ENCODE measurements at regions not wholly inside any gene's neighbourhood (a gene's known extent, or its start where the extent isn't known, plus 50 kb on each side); places are given as distances from the start of the nearest gene placed in this dataset.

GRCh38 chr22:26816726-26817125 is 159.3 kb downstream of the MIAT start:
- no peak for TF ChIP-seq SP1 (IDR thresholded peaks at IDR 0.05; ENCODE audit: low read depth, low read length)
- no peak for TF ChIP-seq EZH2 (IDR thresholded peaks at IDR 0.05; ENCODE audit: low read depth, low read length, severe bottlenecking)
- TF ChIP-seq MAFK (IDR thresholded peaks at IDR 0.05; ENCODE audit: low read depth, low read length) = no peak
- no peak for TF ChIP-seq GABPA (IDR thresholded peaks at IDR 0.05; ENCODE audit: borderline replicate concordance, insufficient read depth, low read length)
- TF ChIP-seq CHD2 (IDR thresholded peaks at IDR 0.05; ENCODE audit: low read length) = no peak
- TF ChIP-seq TEAD4 (IDR thresholded peaks at IDR 0.05; ENCODE audit: low read depth, low read length) = no peak
- TF ChIP-seq ZNF274 (IDR thresholded peaks at IDR 0.05; ENCODE audit: borderline replicate concordance, extremely low read depth, low read length) = no peak
- TF ChIP-seq KDM1A (IDR thresholded peaks at IDR 0.05; ENCODE audit: borderline replicate concordance, low read length) = no peak
- H3K4me1 ChIP-seq (replicated peaks in 1 of 4; ENCODE audit: control insufficient read depth in 3 of 4, insufficient read depth in 4 of 4, low read length in 3 of 4) = no peaks in the 10 kb centered on the region
- H3K4me3 ChIP-seq (ENCODE audit: extremely low read depth in 1 of 4, insufficient read depth in 2 of 4, low read depth in 3 of 4, low read length in 4 of 4) = no peak overlapping the region
- H2AFZ ChIP-seq (ENCODE audit: low read length) = no peak overlapping the region
- no peak overlapping the region for H4K91ac ChIP-seq (replicated peaks; ENCODE audit: insufficient read length, low read length)
- no peak overlapping the region for H2BK15ac ChIP-seq (ENCODE audit: low read length)
- H2BK12ac ChIP-seq (ENCODE audit: low read depth, low read length) = no peak overlapping the region
- no peak overlapping the region for H3K18ac ChIP-seq (ENCODE audit: extremely low read depth, low read length)
- H3K27ac ChIP-seq (ENCODE audit: low read depth, low read length) = no peak overlapping the region
- no peak overlapping the region for H3K4ac ChIP-seq (replicated peaks; ENCODE audit: insufficient read length, low read depth, low read length)
- H3K27me3 ChIP-seq (replicated peaks in 1 of 4; ENCODE audit: control insufficient read depth in 3 of 4, extremely low read depth in 1 of 4, insufficient read depth in 3 of 4, low read length in 3 of 4) = 0 out of 7 replicates have a peak, but pooled peaks cover 0 to 2% (median 0%) of the 10 kb centered on the region in 4 experiments
- CTCF ChIA-PET (ENCODE audit: partially characterized antibody) = interaction anchor here (0.6 to 0.9 kb wide), 2 partner anchors 10 to 407 kb away, joined by 3 to 5 read pairs; no protein-coding TSS in a partner anchor
- peaks cover 17% of the 10 kb centered on the region in 2 experiments; a peak in 3 of 4 replicates for H3K9me3 ChIP-seq (ENCODE audit: insufficient read depth in 2 of 2, low read depth in 1 of 2, low read length in 1 of 2)
- H3K23me2 ChIP-seq (ENCODE audit: low read depth, low read length) = no peaks in the 10 kb centered on the region
- no peak overlapping the region for H3K23ac ChIP-seq (ENCODE audit: insufficient read length)
- H4K8ac ChIP-seq (ENCODE audit: extremely low read depth, insufficient read depth, low read length) = no peak overlapping the region
- H2AK5ac ChIP-seq (ENCODE audit: low read depth, low read length) = no peak overlapping the region
- H4K20me1 ChIP-seq (replicated peaks in 1 of 2; ENCODE audit: control insufficient read depth in 1 of 2, insufficient read depth in 2 of 2, low read length in 2 of 2) = no peaks in the 10 kb centered on the region
- no peak overlapping the region for H3K4me2 ChIP-seq (ENCODE audit: insufficient read depth in 1 of 2, low read depth in 2 of 2, low read length in 2 of 2)
- POLR2A ChIA-PET (ENCODE audit: partially characterized antibody) = no interaction called here
- H3K9ac ChIP-seq (replicated peaks in 1 of 4; ENCODE audit: extremely low read depth in 1 of 4, low read depth in 3 of 4, low read length in 3 of 4) = no peak overlapping the region
- no peak overlapping the region for H4K5ac ChIP-seq (ENCODE audit: insufficient read length, low read depth, low read length)
- no peak overlapping the region for H2BK20ac ChIP-seq (ENCODE audit: low read length)
- H2BK120ac ChIP-seq (replicated peaks; ENCODE audit: low read depth, low read length) = no peak overlapping the region
- no peak overlapping the region for H3K56ac ChIP-seq (replicated peaks; ENCODE audit: insufficient read length, low read depth, low read length)
- 91% methylated on average over 4 of the region's 4 CpGs; no CpG with 5 or more reads in 1 of the 2 experiments for WGBS, 2 experiments (ENCODE audit: extremely low coverage in 1 of 2, insufficient coverage in 1 of 2, insufficient read length in 1 of 2, insufficient replicate concordance in 2 of 2, low coverage in 1 of 2, low lambda C conversion rate in 2 of 2, missing lambda C conversion rate in 1 of 2)
- no peaks in the 10 kb centered on the region for H3K79me2 ChIP-seq (ENCODE audit: control insufficient read depth in 1 of 2, insufficient read depth in 2 of 2, low read length in 2 of 2)
- FAIRE-seq (no peak), DNase-seq (ENCODE audit: low read depth in 1 of 2, low spot score in 2 of 2) (no peak)
- H3K79me1 ChIP-seq (ENCODE audit: low read depth, low read length) = no peaks in the 10 kb centered on the region
- H3K14ac ChIP-seq (ENCODE audit: insufficient read length) = no peak overlapping the region
- no peaks in the 10 kb centered on the region; a peak in 1 of 8 replicates for H3K36me3 ChIP-seq (ENCODE audit: control insufficient read depth in 2 of 4, insufficient read depth in 4 of 4, low read length in 3 of 4)
- H2BK5ac ChIP-seq (ENCODE audit: low read depth, low read length) = no peak overlapping the region

Measured in H1 (cell line).